ENCODE measurements at regions not wholly inside any gene's neighbourhood (a gene's known extent, or its start where the extent isn't known, plus 50 kb on each side); places are given as distances from the start of the nearest gene placed in this dataset.

GRCh38 chr2:15681089-15681885, 89.6 kb downstream of the DDX1 start:
- no peak overlapping the region for H3K4me3 ChIP-seq
- no peak for TF ChIP-seq CTCF (IDR thresholded peaks at IDR 0.05)
- no peak overlapping the region for H3K27ac ChIP-seq
- no peak for DNase-seq (ENCODE audit: low spot score)

- no peak for DNase-seq (ENCODE audit: low spot score)
- Histone ChIP-seq H3K27ac (no peak overlapping the region), H3K4me3 (no peak overlapping the region)
- no peak for TF ChIP-seq CTCF (IDR thresholded peaks at IDR 0.05)
These were observed 90.7 kb downstream of the DDX1 start for GRCh38 chr2:15682354-15682753.

- Histone ChIP-seq H3K4me3 (no peak overlapping the region), H3K27ac (no peak overlapping the region)
- no peak for TF ChIP-seq CTCF (IDR thresholded peaks at IDR 0.05)
- DNase-seq (ENCODE audit: low spot score): no peak
These were observed 92.7 kb downstream of the DDX1 start for GRCh38 chr2:15684161-15685039.

GRCh38 chr2:15685143-15685542, 93.5 kb downstream of the DDX1 start:
- no peak for DNase-seq (ENCODE audit: low spot score)
- TF ChIP-seq CTCF (IDR thresholded peaks at IDR 0.05): no peak
- Histone ChIP-seq H3K27ac (no peak overlapping the region), H3K4me3 (no peak overlapping the region)

GRCh38 chr2:15686643-15687042, 95.0 kb downstream of the DDX1 start:
- Histone ChIP-seq H3K4me3 (no peak overlapping the region), H3K27ac (no peak overlapping the region)
- no peak for TF ChIP-seq CTCF (IDR thresholded peaks at IDR 0.05)
- DNase-seq (ENCODE audit: low spot score): no peak

- Histone ChIP-seq H3K27ac (no peak overlapping the region), H3K4me3 (no peak overlapping the region)
- no peak for DNase-seq (ENCODE audit: low spot score)
- TF ChIP-seq CTCF (IDR thresholded peaks at IDR 0.05): no peak
These were observed 95.6 kb downstream of the DDX1 start for GRCh38 chr2:15687243-15687642.
